Esophagus muscularis mucosa (tissue), 4 donors: ENCODE measurements at regions not wholly inside any gene's neighbourhood (a gene's known extent, or its start where the extent isn't known, plus 50 kb on each side); places are given as distances from the start of the nearest gene placed in this dataset.

Experiments
- EP300 ChIP-seq: sonication (generic); formaldehyde crosslinking; IDR thresholded peaks from one replicate; pipeline ENCODE4 v1.6.1; 2017; ENCODE audit warnings: antibody characterized with exemption
- POLR2A ChIP-seq: fragments of 450-650 bp; IDR thresholded peaks from one replicate; pipeline ENCODE4 v1.6.1; 2017; ENCODE audit warnings: antibody characterized with exemption, moderate library complexity, mild to moderate bottlenecking, low read depth
- POLR2AphosphoS5 ChIP-seq, 2 donors: sonication (generic); formaldehyde crosslinking; IDR thresholded peaks; one replicate each; pipeline ENCODE4 v1.6.1; 2017; ENCODE audit warnings: antibody characterized with exemption in 2 of 2
- TF ChIP-seq, protein P1 (sequence below), 3 experiments: fragments of 200-600 bp in 2 of 3; fragments of 450-650 bp in 1 of 3; sonication (generic) in 2 of 3; IDR thresholded peaks; one replicate each; pipeline ENCODE4 v1.5.1; 2017 to 2019; ENCODE audit warnings: antibody characterized with exemption in 3 of 3, mild to moderate bottlenecking in 2 of 3, moderate library complexity in 1 of 3

DNA sequence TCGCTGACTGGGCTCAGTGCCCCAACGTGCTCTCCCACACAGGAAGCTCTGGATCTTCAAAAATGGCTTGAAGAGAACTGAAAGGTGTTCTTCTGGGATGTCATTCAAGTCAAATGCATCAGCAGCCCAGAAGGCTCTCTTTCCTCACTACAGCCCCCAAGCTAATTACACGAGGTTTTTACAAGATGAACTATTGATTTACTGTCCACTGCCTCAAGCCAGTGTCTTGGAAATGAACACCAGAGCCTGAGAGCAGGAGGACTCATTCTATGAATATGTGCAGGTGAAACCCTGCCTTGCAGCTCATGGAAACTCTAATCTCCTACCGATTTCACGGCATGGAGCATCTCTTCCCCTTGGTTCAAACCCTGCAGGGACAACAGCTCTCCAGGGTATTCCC lies 98.9 kb upstream of the CST7 start:
- TF ChIP-seq, protein P1, sequence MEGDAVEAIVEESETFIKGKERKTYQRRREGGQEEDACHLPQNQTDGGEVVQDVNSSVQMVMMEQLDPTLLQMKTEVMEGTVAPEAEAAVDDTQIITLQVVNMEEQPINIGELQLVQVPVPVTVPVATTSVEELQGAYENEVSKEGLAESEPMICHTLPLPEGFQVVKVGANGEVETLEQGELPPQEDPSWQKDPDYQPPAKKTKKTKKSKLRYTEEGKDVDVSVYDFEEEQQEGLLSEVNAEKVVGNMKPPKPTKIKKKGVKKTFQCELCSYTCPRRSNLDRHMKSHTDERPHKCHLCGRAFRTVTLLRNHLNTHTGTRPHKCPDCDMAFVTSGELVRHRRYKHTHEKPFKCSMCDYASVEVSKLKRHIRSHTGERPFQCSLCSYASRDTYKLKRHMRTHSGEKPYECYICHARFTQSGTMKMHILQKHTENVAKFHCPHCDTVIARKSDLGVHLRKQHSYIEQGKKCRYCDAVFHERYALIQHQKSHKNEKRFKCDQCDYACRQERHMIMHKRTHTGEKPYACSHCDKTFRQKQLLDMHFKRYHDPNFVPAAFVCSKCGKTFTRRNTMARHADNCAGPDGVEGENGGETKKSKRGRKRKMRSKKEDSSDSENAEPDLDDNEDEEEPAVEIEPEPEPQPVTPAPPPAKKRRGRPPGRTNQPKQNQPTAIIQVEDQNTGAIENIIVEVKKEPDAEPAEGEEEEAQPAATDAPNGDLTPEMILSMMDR (IDR thresholded peaks at IDR 0.05), result no peak
- TF ChIP-seq POLR2A (no peak), POLR2AphosphoS5 (IDR thresholded peaks at IDR 0.05) (no peak), EP300 (no peak)
